Mammary epithelial cell (primary cell): ENCODE measurements at regions not wholly inside any gene's neighbourhood (a gene's known extent, or its start where the extent isn't known, plus 50 kb on each side); places are given as distances from the start of the nearest gene placed in this dataset.

Experiments used
- EZH2 ChIP-seq: IDR thresholded peaks from 2 replicates; pipeline ENCODE4 v1.6.1; 2012; ENCODE audit warnings: low read length, inconsistent platforms, borderline replicate concordance
- TF ChIP-seq, protein P1 (sequence below), 2 donors: IDR thresholded peaks in 1 of 2; conservative IDR thresholded peaks in 1 of 2; 2 replicates each; pipeline ENCODE4 v1.5.1; 2011 to 2012; ENCODE audit warnings: inconsistent platforms in 2 of 2, low read length in 2 of 2, mild to moderate bottlenecking in 2 of 2, control low read depth in 1 of 2, low read depth in 1 of 2; ENCODE audit not compliant: insufficient read depth in 1 of 2; ENCODE audit errors: extremely low read depth in 1 of 2

DNA sequence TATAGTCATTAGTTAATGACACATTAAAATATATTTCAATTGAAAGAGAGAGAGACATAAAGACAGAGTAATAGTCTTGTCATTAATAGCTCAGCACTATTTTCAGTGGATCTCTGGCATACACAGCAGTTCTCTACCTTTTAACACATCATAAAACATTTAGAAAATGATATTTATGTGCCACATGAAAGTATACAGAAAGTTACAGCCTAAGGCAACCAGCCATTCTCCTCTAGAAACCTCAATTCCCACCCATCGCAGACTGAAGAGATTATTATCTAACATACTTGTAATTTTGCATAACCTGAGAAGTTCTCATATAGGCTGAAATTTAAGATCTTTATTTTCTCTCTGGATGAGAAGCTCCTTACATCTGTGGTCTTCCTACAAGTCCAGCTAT is 58.7 kb upstream of the FAM83B start:
- no peak for TF ChIP-seq EZH2
- TF ChIP-seq, protein P1, sequence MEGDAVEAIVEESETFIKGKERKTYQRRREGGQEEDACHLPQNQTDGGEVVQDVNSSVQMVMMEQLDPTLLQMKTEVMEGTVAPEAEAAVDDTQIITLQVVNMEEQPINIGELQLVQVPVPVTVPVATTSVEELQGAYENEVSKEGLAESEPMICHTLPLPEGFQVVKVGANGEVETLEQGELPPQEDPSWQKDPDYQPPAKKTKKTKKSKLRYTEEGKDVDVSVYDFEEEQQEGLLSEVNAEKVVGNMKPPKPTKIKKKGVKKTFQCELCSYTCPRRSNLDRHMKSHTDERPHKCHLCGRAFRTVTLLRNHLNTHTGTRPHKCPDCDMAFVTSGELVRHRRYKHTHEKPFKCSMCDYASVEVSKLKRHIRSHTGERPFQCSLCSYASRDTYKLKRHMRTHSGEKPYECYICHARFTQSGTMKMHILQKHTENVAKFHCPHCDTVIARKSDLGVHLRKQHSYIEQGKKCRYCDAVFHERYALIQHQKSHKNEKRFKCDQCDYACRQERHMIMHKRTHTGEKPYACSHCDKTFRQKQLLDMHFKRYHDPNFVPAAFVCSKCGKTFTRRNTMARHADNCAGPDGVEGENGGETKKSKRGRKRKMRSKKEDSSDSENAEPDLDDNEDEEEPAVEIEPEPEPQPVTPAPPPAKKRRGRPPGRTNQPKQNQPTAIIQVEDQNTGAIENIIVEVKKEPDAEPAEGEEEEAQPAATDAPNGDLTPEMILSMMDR (conservative IDR thresholded peaks at IDR 0.05 in 1 of 2, IDR thresholded peaks at IDR 0.05 in 1 of 2; ENCODE audit: extremely low read depth in 1 of 2, insufficient read depth in 1 of 2, low read depth in 1 of 2, low read length in 2 of 2): no peak
